GM21390 (cell line): ENCODE measurements at regions not wholly inside any gene's neighbourhood (a gene's known extent, or its start where the extent isn't known, plus 50 kb on each side); places are given as distances from the start of the nearest gene placed in this dataset.

Experiments used
- ATAC-seq: cut with Tn5 transposase; IDR thresholded peaks from one replicate; pipeline ENCODE4 v1.9.1; 2021; ENCODE audit not compliant: unreplicated experiment

GRCh38 chr10:128938558-128938957 lies 528.5 kb upstream of the MGMT start:
- ATAC-seq, result no peak

DNA sequence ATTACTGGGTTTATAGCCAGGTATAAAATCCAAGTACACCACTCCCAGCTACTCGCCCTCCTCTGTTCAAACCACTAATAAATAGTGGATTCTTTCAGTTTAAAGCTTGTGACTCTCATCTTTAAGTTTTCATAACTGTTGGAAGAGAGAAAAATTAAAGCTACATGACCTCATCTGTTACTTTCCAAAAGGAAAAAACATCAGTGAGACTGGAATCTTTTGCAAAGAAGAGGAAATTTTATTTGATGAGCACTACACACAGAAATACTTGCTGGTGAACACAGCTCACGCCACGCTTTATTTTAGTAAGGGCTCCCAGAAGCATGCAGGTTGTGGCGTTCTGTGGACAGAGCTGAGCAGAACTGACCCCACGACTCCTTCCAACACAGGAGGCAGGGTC lies 527.0 kb upstream of the MGMT start:
- no peak for ATAC-seq

DNA sequence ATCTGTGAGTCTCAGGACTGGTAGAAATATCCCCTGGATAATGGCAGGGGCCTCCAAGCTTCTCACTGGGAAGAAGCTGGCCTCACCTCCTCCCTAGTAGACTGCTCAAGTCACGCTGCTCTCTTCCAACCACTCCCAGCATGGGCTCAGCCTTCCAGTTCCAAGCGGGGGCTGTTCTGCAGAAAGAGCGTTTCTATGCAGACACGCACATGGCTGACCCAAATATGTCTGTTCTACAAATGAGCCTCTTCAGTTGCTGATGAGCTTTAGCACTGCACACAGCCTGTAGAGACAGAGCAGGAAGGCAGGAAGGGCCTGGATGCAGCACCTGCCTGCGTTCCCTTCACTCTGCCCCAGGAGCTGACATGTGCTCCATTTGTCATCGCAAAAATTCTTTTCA lies 523.9 kb upstream of the MGMT start:
- ATAC-seq, result no peak

DNA sequence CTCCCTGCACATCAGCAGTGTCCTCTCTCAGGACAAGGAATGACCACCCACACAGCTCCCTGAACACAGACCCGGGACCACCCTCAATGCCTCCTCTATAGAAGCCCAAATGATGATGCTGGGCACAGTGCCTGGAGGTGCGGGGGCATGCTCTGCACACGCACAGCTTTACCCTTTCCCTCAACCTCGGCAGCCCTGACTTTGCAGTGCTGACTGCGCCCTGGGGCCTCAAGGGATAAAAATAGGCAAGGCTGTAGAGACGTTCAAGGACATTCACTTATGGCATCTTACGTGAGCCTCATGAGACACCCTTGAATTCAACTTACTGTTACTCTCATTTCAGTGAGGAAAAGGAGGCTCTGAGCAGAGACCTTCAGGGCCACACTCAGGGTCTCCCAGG lies 521.6 kb upstream of the MGMT start:
- ATAC-seq, result no peak

- no peak for ATAC-seq
Observed at GRCh38 chr10:128950159-128950915, 516.7 kb upstream of the MGMT start.

DNA sequence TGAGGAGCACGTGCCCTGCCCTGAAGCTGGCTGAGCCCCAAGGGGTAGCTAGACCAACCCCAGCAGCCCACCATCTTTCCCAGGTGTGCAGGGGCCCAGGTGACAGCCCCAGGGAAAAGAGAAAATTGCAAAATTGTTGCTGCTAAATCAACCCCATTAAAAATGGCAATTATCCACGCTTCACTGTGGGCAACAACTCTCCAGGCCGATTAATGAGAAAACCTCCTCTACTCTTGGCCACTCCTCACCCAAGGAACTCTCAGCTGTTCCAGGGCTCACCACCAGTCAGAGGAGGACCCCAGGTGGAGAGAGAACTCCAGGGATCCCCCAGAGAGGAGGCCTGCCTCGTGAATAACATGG lies 516.1 kb upstream of the MGMT start:
- no peak for ATAC-seq

DNA sequence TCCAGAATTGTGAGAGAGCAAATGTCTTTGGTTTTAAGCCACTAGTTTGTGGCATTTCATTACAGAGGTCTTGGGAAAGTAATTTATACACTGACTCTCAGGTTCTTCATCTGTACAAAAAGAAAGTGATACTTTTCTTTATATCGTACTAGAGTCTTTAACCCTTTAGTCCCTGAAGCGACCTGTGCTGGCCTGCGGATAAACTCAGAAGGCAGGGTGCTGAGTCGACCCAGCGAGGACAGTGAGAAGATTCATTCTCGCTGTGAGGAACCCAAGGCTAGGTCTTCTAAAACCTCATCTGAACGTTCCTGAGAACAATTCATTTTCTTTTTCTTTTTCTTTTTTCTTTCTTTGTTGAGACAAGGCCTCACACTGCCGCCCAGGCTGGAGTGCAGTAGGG lies 514.2 kb upstream of the MGMT start:
- ATAC-seq, result no peak

GRCh38 chr10:128956149-128956548 lies 510.9 kb upstream of the MGMT start:
- ATAC-seq, result no peak

DNA sequence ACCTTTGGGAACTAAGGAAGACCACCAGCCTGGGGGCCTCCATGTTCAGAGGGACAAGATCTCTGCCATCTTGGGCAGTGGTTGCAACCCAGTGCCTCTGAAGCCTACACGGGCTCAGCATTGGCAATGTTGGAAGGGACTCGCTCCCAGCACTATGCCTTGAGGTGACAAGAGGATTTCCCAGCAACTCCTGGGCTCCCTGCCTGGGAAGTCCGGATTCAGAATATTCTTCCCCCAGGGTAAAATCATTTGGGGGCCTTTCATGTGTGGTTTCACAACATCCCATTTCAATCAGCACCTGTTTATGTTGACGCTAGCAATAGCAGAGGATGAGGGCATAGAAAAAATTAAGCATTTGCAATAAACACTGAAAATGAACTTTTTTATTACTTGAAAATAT lies 509.8 kb upstream of the MGMT start:
- no peak for ATAC-seq

GRCh38 chr10:128958834-128959690 lies 508.0 kb upstream of the MGMT start:
- ATAC-seq, result no peak

- no peak for ATAC-seq
Observed at GRCh38 chr10:128959746-128960145, 507.3 kb upstream of the MGMT start.

GRCh38 chr10:128960517-128960916 lies 506.5 kb upstream of the MGMT start:
- no peak for ATAC-seq

DNA sequence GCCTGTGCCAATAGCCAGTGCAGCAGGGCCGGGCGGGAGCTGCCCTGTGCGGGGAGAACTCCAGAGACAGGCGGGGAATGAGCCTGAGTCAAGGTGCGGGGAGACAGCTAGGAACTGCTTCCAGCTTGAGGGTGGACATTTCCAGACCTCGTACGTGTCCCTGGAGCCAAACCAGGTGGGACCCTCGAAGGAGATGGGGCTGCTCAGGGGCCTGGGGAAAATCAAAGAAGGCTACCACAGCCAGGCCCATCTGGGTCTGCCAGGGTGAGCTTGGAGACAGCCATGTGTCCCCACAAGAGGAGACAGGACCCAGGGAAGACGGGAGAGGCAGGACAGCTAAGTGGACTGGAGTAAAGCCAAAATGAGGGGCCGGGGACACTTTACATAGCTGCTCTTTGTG lies 504.9 kb upstream of the MGMT start:
- ATAC-seq, result no peak

GRCh38 chr10:128963211-128964099 lies 503.6 kb upstream of the MGMT start:
- no peak for ATAC-seq

GRCh38 chr10:128964100-128964403 lies 503.0 kb upstream of the MGMT start:
- no peak for ATAC-seq

DNA sequence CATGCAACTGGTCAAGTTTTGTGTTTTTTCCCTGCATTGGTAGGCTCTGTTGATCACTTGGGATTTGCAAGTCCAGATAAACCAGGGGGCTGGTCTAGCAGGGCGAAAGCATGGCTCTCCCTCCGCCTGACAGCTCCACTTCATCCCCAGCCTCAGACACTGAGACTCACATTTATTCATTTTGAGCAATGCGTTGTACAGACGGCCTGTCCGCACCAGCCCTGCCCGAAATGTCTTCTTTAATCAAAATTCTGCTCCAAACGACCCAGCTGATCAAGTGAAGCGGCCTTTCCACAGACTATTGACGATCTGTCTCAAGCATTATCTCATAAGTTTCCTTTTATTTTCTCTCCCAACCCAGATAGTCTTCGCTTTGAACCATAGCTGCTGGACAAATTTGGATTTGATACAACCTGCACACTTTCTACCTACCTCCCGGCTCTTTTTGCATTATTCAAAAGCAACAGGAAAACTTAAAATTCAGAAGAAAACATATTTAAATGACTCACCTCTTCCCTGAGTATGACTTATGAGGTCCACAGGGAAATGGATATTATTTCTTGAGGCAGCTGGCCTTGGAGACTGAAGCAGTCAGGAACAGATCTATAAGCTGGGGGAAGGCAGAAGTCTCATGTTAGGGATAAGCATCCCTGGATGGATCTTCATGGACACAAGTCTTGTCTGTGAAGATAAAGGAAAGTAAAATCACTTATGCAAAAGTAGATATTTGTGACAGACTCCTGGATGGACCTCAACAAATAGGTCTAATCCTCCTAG lies 498.9 kb upstream of the MGMT start:
- ATAC-seq, result no peak

DNA sequence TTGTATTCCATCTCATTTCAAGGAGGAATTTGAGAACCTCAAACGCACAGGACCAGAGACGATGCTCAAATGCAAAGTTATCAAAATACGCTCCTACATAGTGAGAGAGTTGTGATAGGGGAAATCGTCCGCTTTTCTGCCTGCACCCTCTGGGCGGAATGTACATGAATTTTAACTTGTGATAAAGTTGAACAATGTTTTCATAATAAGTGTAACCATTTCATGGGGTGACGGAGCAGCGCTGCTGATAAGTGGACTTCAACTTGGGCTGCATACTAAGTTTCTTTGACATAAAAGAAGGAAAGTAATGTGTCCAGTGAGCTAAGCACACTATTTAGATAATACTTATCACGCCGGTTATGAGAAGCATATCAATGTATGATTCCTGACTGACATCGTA lies 497.5 kb upstream of the MGMT start:
- no peak for ATAC-seq

DNA sequence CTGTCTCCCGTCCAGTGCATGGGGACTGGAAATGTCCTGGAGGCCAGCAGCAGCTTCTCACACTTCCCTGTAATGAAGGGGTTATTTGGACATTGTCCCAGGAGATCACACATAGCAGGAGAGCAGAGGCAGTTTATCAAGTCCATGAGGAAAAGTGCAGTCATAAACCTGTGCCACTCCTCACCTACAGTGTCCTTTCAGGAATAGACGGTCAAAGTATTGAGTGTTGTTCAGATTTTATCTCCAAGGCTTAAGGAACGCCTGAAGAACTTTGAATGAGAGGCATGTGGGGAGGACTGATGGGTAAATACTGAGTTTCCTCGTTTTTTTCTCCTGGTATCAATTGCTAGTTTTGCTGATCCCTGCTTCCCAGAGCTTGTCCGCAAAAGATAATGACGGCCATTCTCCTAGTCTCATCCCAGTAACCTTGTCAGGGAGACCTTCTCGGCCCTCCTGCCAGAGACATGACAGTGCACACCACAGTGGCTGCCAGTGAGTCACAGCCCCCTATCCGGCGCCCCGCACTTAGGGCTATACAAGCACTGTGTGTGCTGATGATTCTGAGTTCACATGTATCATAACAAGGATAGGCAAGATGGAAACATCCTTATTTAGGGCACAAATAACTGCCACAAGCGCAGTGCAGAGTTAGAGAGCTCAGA lies 495.5 kb upstream of the MGMT start:
- ATAC-seq, result no peak

DNA sequence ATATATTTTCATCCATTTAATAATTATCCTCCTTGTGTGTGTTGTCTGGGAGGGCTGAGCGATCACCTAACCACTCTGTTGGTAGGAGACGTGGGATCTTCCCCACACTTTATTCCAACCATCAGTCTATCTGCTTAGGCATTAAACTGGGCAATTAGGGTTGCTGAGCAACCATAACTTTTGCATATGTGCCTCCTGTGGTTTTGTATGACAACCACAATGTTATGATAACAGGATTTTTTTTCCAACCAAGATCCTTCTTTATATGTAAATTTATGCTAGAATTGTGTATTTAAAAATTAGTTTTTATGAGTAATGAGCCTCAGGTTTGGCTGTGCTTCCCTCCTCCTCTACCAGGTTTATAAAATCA lies 495.0 kb upstream of the MGMT start:
- no peak for ATAC-seq

DNA sequence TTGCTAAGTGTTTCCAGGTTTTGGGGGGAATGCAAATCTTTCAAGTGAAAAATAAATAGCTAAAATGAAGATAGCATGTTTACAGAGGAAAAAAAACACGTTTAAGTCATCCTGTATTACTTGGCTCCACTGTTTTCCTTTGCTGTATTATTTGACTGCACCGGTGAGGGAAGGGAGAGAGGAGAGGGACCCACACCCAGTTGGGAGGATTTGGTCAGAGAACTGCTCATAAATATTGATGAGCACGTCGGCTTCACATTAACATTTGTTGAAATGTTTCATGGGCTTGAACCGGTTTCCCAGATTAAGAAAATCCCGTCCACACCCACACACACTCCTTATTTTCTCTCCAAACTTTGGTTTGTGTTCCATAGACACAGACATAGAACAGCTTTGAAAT lies 493.8 kb upstream of the MGMT start:
- ATAC-seq, result no peak

- no peak for ATAC-seq
Observed at GRCh38 chr10:128976856-128977255, 490.2 kb upstream of the MGMT start.
